K562 (cell line): ENCODE measurements at regions not wholly inside any gene's neighbourhood (a gene's known extent, or its start where the extent isn't known, plus 50 kb on each side); places are given as distances from the start of the nearest gene placed in this dataset.

Experiments used
- ADNP ChIP-seq: fragments of 200-800 bp; sonication (Bioruptor generic); IDR thresholded peaks from 2 replicates; pipeline ENCODE4 v1.6.1; 2016; ENCODE audit warnings: missing genetic modification characterization, missing compliant biosample characterization
- NCOA4 ChIP-seq: fragments of 450-650 bp; IDR thresholded peaks from 2 replicates; pipeline ENCODE4 v1.6.1; 2018; ENCODE audit warnings: mild to moderate bottlenecking; ENCODE audit not compliant: partially characterized antibody
- PHB ChIP-seq: fragments of 250-450 bp; sonication (Bioruptor Pico); IDR thresholded peaks from 2 replicates; pipeline ENCODE4 v1.5.0; 2021
- PHF8 ChIP-seq: fragments of 200-600 bp; sonication (generic); IDR thresholded peaks from 2 replicates; pipeline ENCODE4 v1.6.1; 2012; ENCODE audit warnings: mixed run types, mild to moderate bottlenecking, inconsistent platforms, low read length, moderate library complexity, borderline replicate concordance
- PRMT5 ChIP-seq: sonication (generic); formaldehyde crosslinking; IDR thresholded peaks from 2 replicates; pipeline ENCODE4 v1.5.0; 2020; ENCODE audit warnings: missing genetic modification reagents
- STAT5A ChIP-seq: IDR thresholded peaks from 2 replicates; pipeline ENCODE4 v1.6.1; 2012; ENCODE audit warnings: low read length, inconsistent platforms, borderline replicate concordance
- TOE1 ChIP-seq, 2 experiments: fragments of 450-650 bp in 1 of 2; sonication (generic) in 1 of 2; formaldehyde crosslinking in 1 of 2; IDR thresholded peaks; 2 replicates each; pipeline versions ENCODE4 v1.7.1 to v1.8.0; 2016 to 2022; ENCODE audit warnings: borderline replicate concordance in 2 of 2, mild to moderate bottlenecking in 2 of 2, antibody characterized with exemption in 1 of 2, inconsistent platforms in 1 of 2, low read depth in 1 of 2, missing genetic modification reagents in 1 of 2, moderate library complexity in 1 of 2
- ZC3H4 ChIP-seq: sonication (generic); formaldehyde crosslinking; IDR thresholded peaks from 2 replicates; pipeline ENCODE4 v1.9.0; 2021; ENCODE audit warnings: missing genetic modification reagents, borderline replicate concordance
- ZNF12 ChIP-seq: sonication (generic); formaldehyde crosslinking; IDR thresholded peaks from 2 replicates; pipeline ENCODE4 v1.4.0; 2020; ENCODE audit warnings: mild to moderate bottlenecking, missing genetic modification reagents
- ZNF121 ChIP-seq: sonication (generic); formaldehyde crosslinking; conservative IDR thresholded peaks from 2 replicates; pipeline ENCODE4 v1.8.0; 2022; ENCODE audit warnings: missing genetic modification reagents
- TF ChIP-seq, protein P1 (sequence below): sonication (generic); formaldehyde crosslinking; IDR thresholded peaks from 2 replicates; pipeline ENCODE4 v1.8.0; 2022; ENCODE audit warnings: mild to moderate bottlenecking, missing genetic modification reagents
- TF ChIP-seq, protein P2 (sequence below): fragments of 450-650 bp; formaldehyde crosslinking; IDR thresholded peaks from 2 replicates; pipeline ENCODE4 v1.4.0; 2022; ENCODE audit warnings: missing genetic modification characterization

DNA sequence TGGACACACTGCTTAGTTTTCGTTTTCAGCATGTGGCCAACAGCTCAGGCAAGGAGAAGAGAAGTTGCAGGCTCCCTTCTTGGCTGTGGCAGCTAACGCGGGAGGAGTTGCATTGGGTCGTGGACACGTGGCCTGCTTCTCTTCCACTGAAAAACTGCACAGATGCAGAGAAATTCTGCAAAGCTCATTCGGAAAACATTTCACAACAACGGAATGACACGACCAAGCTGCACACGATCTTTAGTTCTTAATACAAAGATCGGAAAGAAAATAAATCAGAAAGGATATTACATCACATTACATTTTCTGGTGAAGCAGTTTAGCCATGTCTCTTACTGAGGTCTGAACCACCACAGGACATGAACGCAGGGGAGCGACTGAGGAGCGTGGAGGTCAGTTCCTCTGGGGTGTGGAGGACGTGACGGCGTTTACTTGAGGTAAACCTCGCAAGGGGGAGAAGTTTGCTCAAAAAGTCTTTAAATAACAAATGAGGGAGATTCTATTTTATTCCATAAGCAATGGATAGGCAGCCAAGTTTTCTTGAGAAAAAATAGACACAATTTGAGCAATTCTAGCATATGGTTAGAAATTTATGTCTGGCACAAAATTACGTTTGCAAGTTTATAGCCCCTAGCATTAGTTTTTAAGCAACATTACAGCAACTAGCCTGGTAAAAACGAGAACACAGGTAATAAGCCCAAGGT is 178.3 kb downstream of the THBS2 start (continued):
- TF ChIP-seq, protein P1, sequence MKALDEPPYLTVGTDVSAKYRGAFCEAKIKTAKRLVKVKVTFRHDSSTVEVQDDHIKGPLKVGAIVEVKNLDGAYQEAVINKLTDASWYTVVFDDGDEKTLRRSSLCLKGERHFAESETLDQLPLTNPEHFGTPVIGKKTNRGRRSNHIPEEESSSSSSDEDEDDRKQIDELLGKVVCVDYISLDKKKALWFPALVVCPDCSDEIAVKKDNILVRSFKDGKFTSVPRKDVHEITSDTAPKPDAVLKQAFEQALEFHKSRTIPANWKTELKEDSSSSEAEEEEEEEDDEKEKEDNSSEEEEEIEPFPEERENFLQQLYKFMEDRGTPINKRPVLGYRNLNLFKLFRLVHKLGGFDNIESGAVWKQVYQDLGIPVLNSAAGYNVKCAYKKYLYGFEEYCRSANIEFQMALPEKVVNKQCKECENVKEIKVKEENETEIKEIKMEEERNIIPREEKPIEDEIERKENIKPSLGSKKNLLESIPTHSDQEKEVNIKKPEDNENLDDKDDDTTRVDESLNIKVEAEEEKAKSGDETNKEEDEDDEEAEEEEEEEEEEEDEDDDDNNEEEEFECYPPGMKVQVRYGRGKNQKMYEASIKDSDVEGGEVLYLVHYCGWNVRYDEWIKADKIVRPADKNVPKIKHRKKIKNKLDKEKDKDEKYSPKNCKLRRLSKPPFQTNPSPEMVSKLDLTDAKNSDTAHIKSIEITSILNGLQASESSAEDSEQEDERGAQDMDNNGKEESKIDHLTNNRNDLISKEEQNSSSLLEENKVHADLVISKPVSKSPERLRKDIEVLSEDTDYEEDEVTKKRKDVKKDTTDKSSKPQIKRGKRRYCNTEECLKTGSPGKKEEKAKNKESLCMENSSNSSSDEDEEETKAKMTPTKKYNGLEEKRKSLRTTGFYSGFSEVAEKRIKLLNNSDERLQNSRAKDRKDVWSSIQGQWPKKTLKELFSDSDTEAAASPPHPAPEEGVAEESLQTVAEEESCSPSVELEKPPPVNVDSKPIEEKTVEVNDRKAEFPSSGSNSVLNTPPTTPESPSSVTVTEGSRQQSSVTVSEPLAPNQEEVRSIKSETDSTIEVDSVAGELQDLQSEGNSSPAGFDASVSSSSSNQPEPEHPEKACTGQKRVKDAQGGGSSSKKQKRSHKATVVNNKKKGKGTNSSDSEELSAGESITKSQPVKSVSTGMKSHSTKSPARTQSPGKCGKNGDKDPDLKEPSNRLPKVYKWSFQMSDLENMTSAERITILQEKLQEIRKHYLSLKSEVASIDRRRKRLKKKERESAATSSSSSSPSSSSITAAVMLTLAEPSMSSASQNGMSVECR (CRISPR knock-in tag): no peak
- TF ChIP-seq STAT5A (no peak), PRMT5 (no peak), PHB (CRISPR knock-in tag) (no peak), ADNP (tag) (no peak), PHF8 (no peak), NCOA4 (no peak), ZNF12 (CRISPR knock-in tag) (no peak), ZNF121 (no peak), ZC3H4 (CRISPR knock-in tag) (no peak), TOE1 (IDR thresholded peaks at IDR 0.05; ENCODE audit: borderline replicate concordance) (no peak), TOE1 (CRISPR knock-in tag; IDR thresholded peaks at IDR 0.05; ENCODE audit: borderline replicate concordance, low read depth) (no peak)
- TF ChIP-seq, protein P2, sequence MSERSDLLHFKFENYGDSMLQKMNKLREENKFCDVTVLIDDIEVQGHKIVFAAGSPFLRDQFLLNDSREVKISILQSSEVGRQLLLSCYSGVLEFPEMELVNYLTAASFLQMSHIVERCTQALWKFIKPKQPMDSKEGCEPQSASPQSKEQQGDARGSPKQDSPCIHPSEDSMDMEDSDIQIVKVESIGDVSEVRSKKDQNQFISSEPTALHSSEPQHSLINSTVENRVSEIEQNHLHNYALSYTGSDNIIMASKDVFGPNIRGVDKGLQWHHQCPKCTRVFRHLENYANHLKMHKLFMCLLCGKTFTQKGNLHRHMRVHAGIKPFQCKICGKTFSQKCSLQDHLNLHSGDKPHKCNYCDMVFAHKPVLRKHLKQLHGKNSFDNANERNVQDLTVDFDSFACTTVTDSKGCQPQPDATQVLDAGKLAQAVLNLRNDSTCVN (CRISPR knock-in tag): no peak
